ENCODE measurements at regions not wholly inside any gene's neighbourhood (a gene's known extent, or its start where the extent isn't known, plus 50 kb on each side); places are given as distances from the start of the nearest gene placed in this dataset. TPM values are rescaled to one million over a fixed set of nuclear protein-coding genes. Genes with fewer than 3 reads are reported as not detected.

- no peak overlapping the region for H3K27ac Mint-ChIP-seq
- Histone ChIP-seq H4K20me1 (ENCODE audit: control insufficient read depth, insufficient read depth, low read length, poor library complexity, severe bottlenecking) (no peaks in the 10 kb centered on the region), H3K9ac (ENCODE audit: low read length) (no peak overlapping the region), H3K36me3 (replicated peaks in 1 of 2; ENCODE audit: control extremely low read depth in 1 of 2, control insufficient read depth in 1 of 2, extremely low read depth in 1 of 2, insufficient read depth in 2 of 2, low read length in 1 of 2) (no peaks in the 10 kb centered on the region), H3K27me3 (replicated peaks in 1 of 4; ENCODE audit: control extremely low read depth in 1 of 4, control insufficient read depth in 3 of 4, insufficient read depth in 4 of 4, low read length in 3 of 4) (peaks cover 0 to 9% (median 0%) of the 10 kb centered on the region in 4 experiments), H3K4me2 (replicated peaks; ENCODE audit: low read depth, low read length, poor library complexity, severe bottlenecking) (no peak overlapping the region), H3K9me3 (ENCODE audit: control extremely low read depth in 1 of 3, control insufficient read depth in 2 of 3, insufficient read depth in 1 of 3, low read length in 2 of 3) (no peaks in the 10 kb centered on the region), H3K79me2 (ENCODE audit: control insufficient read depth, insufficient read depth, low read length) (no peaks in the 10 kb centered on the region), H3K4me3 (ENCODE audit: control extremely low read depth in 1 of 5, extremely low read depth in 1 of 5, insufficient read depth in 1 of 5, low read depth in 2 of 5, low read length in 4 of 5) (no peak overlapping the region), H2AFZ (ENCODE audit: insufficient read depth, low read depth, low read length, poor library complexity, severe bottlenecking) (no peak overlapping the region), H3K27ac (ENCODE audit: low read length in 2 of 2) (no peak overlapping the region), H3K4me1 (ENCODE audit: control insufficient read depth in 2 of 2, insufficient read depth in 2 of 2, low read length in 2 of 2) (no peaks in the 10 kb centered on the region)
- ChIA-PET POLR2A (interaction anchor here (0.7 kb wide), 1 partner anchor 27 kb away, joined by 5 read pairs; no protein-coding TSS in a partner anchor), CTCF (interaction anchor here (8.6 kb wide), 1 partner anchor 197 kb away, joined by 239 read pairs; the partner anchor contains the start of gene SPSB1)
- no peak for DNase-seq
- intact Hi-C loops (cut with micrococcal nuclease): no loop called here
- H3K9me3 Mint-ChIP-seq (ENCODE audit: insufficient read depth): no peaks in the 10 kb centered on the region
- ATAC-seq (ENCODE audit: low read depth): no peak
- peaks cover 22% of the 10 kb centered on the region for H3K27me3 Mint-ChIP-seq
- WGBS (ENCODE audit: insufficient coverage): 85% methylated on average over 12 of the region's 12 CpGs
- H3K4me1 Mint-ChIP-seq: no peaks in the 10 kb centered on the region
- H3K4me3 Mint-ChIP-seq: no peak overlapping the region
- no peak for TF ChIP-seq EZH2 (IDR thresholded peaks at IDR 0.05; ENCODE audit: borderline replicate concordance, insufficient read depth, low read depth, low read length, poor library complexity, severe bottlenecking)
- TF ChIP-seq CTCF (IDR thresholded peaks at IDR 0.05): no peak
These were observed 52.7 kb upstream of the SLC25A33 start for GRCh38 chr1:9486466-9487140.

Small RNA genes in the stretch of these regions (small RNA-seq; reads per million reads assigned to genes)
- gene RNA5SP40 (ENCODE audit: insufficient read length, low read depth, low replicate concordance): not detected
